ENCODE measurements at regions not wholly inside any gene's neighbourhood (a gene's known extent, or its start where the extent isn't known, plus 50 kb on each side); places are given as distances from the start of the nearest gene placed in this dataset.

- Histone ChIP-seq H3K27me3 (ENCODE audit: control insufficient read depth, insufficient read depth, low read length) (no peaks in the 10 kb centered on the region), H3K4me3 (ENCODE audit: low read depth in 2 of 2, low read length in 2 of 2) (no peak overlapping the region), H3K27ac (ENCODE audit: low read length) (no peak overlapping the region), H3K36me3 (ENCODE audit: control insufficient read depth, insufficient read depth, low read length) (no peaks in the 10 kb centered on the region), H3K9me3 (ENCODE audit: control insufficient read depth, insufficient read depth, low read depth, low read length) (no peaks in the 10 kb centered on the region), H3K4me1 (ENCODE audit: control insufficient read depth, insufficient read depth, low read length) (no peaks in the 10 kb centered on the region)
- TF ChIP-seq TCF7L2 (IDR thresholded peaks at IDR 0.05; ENCODE audit: low read depth, low read length) (no peak), POLR2AphosphoS5 (IDR thresholded peaks at IDR 0.05; ENCODE audit: low read depth, low read length) (no peak), CTCF (IDR thresholded peaks at IDR 0.05) (no peak), REST (IDR thresholded peaks at IDR 0.05; ENCODE audit: insufficient read depth in 1 of 2, low read depth in 2 of 2, low read length in 1 of 2) (no peak), SIN3A (IDR thresholded peaks at IDR 0.05; ENCODE audit: borderline replicate concordance, insufficient read depth, low read depth, low read length) (no peak)
- BruUV-seq (replicated peaks), result no TSS peak
- in situ Hi-C loops (cut with HindIII; ENCODE audit: low pct_unique_long_range_greater_than_20kb, low sequenced_read_pairs) (no loop called here), intact Hi-C loops (cut with micrococcal nuclease; ENCODE audit: unreplicated experiment) (no loop called here)
- no peak for ATAC-seq
- ChIA-PET POLR2A (no interaction called here), CTCF (no interaction called here)
- DNase-seq (ENCODE audit: low read depth, low spot score), result no peak
These were observed 326.1 kb downstream of the STIM2 start for GRCh38 chr4:27186710-27187109.

GRCh38 chr4:27187786-27188185, 327.1 kb downstream of the STIM2 start:
- Histone ChIP-seq H3K27me3 (ENCODE audit: control insufficient read depth, insufficient read depth, low read length) (no peaks in the 10 kb centered on the region), H3K27ac (ENCODE audit: low read length) (no peak overlapping the region), H3K4me3 (ENCODE audit: low read depth in 2 of 2, low read length in 2 of 2) (no peak overlapping the region), H3K9me3 (ENCODE audit: control insufficient read depth, insufficient read depth, low read depth, low read length) (no peaks in the 10 kb centered on the region), H3K36me3 (ENCODE audit: control insufficient read depth, insufficient read depth, low read length) (no peaks in the 10 kb centered on the region), H3K4me1 (ENCODE audit: control insufficient read depth, insufficient read depth, low read length) (no peaks in the 10 kb centered on the region)
- no peak for DNase-seq (ENCODE audit: low read depth, low spot score)
- ChIA-PET POLR2A (no interaction called here), CTCF (no interaction called here)
- ATAC-seq, result no peak
- no peak for TF ChIP-seq REST (IDR thresholded peaks at IDR 0.05; ENCODE audit: insufficient read depth in 1 of 2, low read depth in 2 of 2, low read length in 1 of 2)
- no peak for TF ChIP-seq POLR2AphosphoS5 (IDR thresholded peaks at IDR 0.05; ENCODE audit: low read depth, low read length)
- TF ChIP-seq TCF7L2 (IDR thresholded peaks at IDR 0.05; ENCODE audit: low read depth, low read length), result no peak
- TF ChIP-seq SIN3A (IDR thresholded peaks at IDR 0.05; ENCODE audit: borderline replicate concordance, insufficient read depth, low read depth, low read length), result no peak
- TF ChIP-seq CTCF (IDR thresholded peaks at IDR 0.05), result no peak
- no TSS peak for BruUV-seq (replicated peaks)
- in situ Hi-C loops (cut with HindIII; ENCODE audit: low pct_unique_long_range_greater_than_20kb, low sequenced_read_pairs) (no loop called here), intact Hi-C loops (cut with micrococcal nuclease; ENCODE audit: unreplicated experiment) (no loop called here)

Data from Panc1 (cell line).